ENCODE measurements at regions not wholly inside any gene's neighbourhood (a gene's known extent, or its start where the extent isn't known, plus 50 kb on each side); places are given as distances from the start of the nearest gene placed in this dataset.

DNA sequence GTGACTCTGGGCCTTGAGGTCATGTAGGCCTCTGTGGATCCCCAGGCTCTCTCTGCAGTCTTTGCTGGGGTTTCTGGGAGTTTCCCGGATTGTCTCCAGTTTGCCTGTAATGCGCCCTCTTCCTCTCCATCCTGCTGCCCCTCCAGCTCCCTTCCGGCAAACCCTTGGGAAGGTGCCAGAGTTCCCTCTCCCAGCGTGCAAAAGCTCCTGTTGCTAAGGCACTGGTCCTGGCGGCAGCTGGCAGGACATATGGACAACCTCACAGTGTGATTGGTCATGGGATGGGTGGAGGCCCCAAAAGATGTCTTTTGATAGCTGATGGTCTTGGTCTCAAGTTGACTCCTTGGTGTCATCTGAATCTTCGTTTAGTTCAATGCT is 320.1 kb downstream of the CYP26B1 start:
- FAIRE-seq (no peak), DNase-seq (ENCODE audit: insufficient read length, low spot score) (no peak)
- TF ChIP-seq, protein P1, sequence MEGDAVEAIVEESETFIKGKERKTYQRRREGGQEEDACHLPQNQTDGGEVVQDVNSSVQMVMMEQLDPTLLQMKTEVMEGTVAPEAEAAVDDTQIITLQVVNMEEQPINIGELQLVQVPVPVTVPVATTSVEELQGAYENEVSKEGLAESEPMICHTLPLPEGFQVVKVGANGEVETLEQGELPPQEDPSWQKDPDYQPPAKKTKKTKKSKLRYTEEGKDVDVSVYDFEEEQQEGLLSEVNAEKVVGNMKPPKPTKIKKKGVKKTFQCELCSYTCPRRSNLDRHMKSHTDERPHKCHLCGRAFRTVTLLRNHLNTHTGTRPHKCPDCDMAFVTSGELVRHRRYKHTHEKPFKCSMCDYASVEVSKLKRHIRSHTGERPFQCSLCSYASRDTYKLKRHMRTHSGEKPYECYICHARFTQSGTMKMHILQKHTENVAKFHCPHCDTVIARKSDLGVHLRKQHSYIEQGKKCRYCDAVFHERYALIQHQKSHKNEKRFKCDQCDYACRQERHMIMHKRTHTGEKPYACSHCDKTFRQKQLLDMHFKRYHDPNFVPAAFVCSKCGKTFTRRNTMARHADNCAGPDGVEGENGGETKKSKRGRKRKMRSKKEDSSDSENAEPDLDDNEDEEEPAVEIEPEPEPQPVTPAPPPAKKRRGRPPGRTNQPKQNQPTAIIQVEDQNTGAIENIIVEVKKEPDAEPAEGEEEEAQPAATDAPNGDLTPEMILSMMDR (IDR thresholded peaks at IDR 0.05; ENCODE audit: insufficient read depth, missing control alignments) = no peak

DNA sequence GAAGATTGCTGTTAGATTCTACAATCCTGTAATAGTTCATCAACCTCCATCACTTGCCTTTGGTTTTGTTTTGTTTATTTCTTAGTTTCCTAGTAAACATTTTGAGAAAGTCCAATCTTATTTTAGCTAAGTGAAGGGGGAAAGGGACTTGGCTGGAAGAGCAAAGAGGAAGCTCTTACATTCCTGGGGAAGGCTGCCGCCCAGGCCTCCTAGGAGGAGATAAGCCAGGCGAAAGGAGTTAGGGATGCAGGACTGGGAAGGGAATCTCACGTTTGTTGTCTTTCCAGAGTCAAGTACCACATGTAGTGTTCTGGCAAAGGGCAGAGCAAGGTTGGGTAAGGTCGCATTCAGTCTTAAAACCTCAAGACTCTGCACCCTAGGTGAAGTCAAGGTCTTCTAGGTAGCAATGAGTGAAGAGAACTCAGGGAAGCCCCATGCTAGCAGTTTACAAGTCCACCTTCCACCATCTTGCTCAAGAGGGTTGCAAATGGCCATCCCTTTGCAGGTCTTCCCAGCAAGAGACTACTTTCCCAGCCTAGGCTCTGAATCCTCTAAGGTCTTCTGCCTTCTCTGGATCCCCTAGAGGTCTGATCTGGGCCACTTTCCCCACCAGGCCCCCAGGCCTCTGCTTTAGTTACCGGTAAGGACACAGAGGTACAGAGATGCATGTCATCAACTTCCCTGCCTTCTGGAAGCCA is 320.7 kb downstream of the CYP26B1 start:
- DNase-seq (ENCODE audit: insufficient read length, low spot score) (no peak), FAIRE-seq (no peak)
- TF ChIP-seq, protein P1 (IDR thresholded peaks at IDR 0.05; ENCODE audit: insufficient read depth, missing control alignments) = no peak

DNA sequence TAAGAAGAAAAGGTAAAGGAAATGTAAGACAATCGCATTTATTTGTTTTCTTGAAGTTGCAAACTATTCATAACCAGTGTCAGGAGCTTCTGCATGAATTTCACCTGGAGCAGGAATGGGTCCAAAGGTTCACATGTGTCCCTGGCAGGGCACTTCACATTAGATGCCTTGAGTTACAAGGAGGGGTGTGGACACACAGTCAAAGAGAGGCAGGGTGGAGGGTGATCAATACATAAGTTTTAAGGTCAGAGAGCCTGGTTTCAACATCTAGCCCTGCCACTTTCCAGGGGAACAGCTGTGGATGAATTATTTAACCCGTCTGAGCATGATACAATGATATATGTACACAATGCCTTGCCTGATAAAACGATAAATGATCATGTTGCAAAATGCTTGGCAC is 321.4 kb downstream of the CYP26B1 start:
- no peak for DNase-seq (ENCODE audit: insufficient read length, low spot score)

DNA sequence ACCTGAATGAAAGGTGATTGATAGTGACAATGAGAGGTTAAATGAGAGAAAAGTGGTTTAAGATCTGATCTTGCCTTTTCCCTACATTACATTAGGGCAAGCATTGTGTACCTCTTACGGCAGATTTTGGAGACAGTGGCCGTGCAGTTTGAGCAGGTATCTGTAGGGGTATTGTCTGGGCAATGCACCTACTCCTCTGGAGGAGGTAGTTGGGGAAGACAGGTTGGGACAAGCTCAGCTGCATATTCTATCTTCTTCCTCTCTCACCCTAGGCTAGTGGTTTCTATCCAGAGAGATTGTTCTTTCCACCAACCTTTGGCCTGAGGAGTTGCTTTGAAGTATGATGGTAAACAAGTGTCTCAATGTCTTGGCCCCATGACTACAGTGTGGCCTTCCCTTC is 323.2 kb downstream of the CYP26B1 start:
- TF ChIP-seq, protein P1 (IDR thresholded peaks at IDR 0.05; ENCODE audit: insufficient read depth, missing control alignments) = no peak
- DNase-seq (ENCODE audit: insufficient read length, low spot score) = no peak
- FAIRE-seq = no peak

More for the DNA sequence above, 321.4 kb downstream of the CYP26B1 start:
- TF ChIP-seq, protein P1 (IDR thresholded peaks at IDR 0.05; ENCODE audit: insufficient read depth, missing control alignments) = no peak
- no peak for FAIRE-seq

DNA sequence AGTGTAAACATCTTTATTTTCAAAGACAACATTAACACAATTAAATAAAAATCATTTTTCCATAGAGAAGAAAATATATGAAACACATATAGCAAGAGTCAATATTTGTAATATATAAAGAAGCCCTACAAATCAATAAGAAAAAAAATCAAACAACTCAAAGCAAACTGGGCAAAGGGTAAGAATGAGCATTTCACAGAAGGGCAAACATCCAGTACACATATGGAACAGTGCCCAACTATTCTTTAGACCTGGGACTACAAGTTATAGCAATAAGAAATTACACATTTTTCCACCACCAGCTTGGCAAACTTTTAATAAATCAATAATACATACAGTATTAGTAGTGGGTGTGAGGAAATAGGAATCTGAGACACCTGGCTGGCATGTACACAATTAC is 324.1 kb downstream of the CYP26B1 start:
- TF ChIP-seq, protein P1 (IDR thresholded peaks at IDR 0.05; ENCODE audit: insufficient read depth, missing control alignments) = no peak
- FAIRE-seq (no peak), DNase-seq (ENCODE audit: insufficient read length, low spot score) (no peak)

DNA sequence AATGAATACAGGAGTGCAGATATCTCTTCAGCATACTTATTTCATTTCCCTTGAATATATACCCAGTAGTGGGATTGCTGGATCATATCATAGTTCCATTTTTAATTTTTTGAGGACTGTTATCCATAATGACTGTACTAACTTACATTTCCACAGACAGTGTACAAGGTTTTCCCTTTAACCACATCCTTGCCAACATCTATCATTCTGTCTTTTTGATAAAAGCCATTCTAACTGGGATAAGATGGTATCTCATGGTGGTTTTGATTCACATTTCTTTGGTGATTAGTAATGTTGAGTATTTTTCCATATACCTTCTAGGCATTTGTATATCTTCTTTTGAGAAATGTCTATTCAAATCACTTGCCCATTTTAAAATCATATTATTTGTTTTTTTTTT is 325.2 kb downstream of the CYP26B1 start:
- DNase-seq (ENCODE audit: insufficient read length, low spot score) (no peak), FAIRE-seq (no peak)
- TF ChIP-seq, protein P1 (IDR thresholded peaks at IDR 0.05; ENCODE audit: insufficient read depth, missing control alignments) = no peak

DNA sequence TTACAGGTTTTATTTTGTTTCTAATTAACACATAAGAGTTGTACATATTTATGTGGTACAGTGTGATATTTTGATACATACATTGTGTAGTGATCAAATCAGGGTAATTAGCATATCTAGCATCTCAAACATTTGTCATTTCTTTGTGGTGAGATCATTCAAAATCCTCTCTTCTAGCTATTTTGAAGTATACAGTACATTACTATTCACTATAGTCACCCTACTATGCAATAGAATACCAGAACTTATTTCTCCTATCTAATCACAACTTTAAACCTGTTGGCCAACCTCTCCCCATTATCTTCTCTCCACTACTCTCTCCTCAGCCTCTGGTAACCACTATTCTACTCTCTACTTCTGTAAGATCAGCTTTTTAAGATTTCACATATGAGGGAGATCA is 325.8 kb downstream of the CYP26B1 start:
- TF ChIP-seq, protein P1 (IDR thresholded peaks at IDR 0.05; ENCODE audit: insufficient read depth, missing control alignments) = no peak
- no peak for FAIRE-seq

More for the DNA sequence above, 325.8 kb downstream of the CYP26B1 start:
- no peak for DNase-seq (ENCODE audit: insufficient read length, low spot score)

Measured in D721Med (cell line).